ENCODE measurements at regions not wholly inside any gene's neighbourhood (a gene's known extent, or its start where the extent isn't known, plus 50 kb on each side); places are given as distances from the start of the nearest gene placed in this dataset.

GRCh38 chr3:104614564-104614963, 752.1 kb upstream of the ALCAM start:
- DNase-seq (ENCODE audit: low read depth in 2 of 2), result no peak

- no peak for DNase-seq (ENCODE audit: low read depth in 2 of 2)
Measured at GRCh38 chr3:104628185-104628789, 738.4 kb upstream of the ALCAM start.

- DNase-seq (ENCODE audit: low read depth in 2 of 2), result no peak
Measured at GRCh38 chr3:104629038-104629437, 737.7 kb upstream of the ALCAM start.

GRCh38 chr3:104631254-104631653, 735.5 kb upstream of the ALCAM start:
- no peak for DNase-seq (ENCODE audit: low read depth in 2 of 2)

- no peak for DNase-seq (ENCODE audit: low read depth in 2 of 2)
Measured at GRCh38 chr3:104632521-104632920, 734.2 kb upstream of the ALCAM start.

- DNase-seq (ENCODE audit: low read depth in 2 of 2), result no peak
Measured at GRCh38 chr3:104632947-104633346, 733.8 kb upstream of the ALCAM start.

- no peak for DNase-seq (ENCODE audit: low read depth in 2 of 2)
Measured at GRCh38 chr3:104635872-104636580, 730.7 kb upstream of the ALCAM start.

- DNase-seq (ENCODE audit: low read depth in 2 of 2), result no peak
Measured at GRCh38 chr3:104642827-104643226, 723.9 kb upstream of the ALCAM start.

DNA sequence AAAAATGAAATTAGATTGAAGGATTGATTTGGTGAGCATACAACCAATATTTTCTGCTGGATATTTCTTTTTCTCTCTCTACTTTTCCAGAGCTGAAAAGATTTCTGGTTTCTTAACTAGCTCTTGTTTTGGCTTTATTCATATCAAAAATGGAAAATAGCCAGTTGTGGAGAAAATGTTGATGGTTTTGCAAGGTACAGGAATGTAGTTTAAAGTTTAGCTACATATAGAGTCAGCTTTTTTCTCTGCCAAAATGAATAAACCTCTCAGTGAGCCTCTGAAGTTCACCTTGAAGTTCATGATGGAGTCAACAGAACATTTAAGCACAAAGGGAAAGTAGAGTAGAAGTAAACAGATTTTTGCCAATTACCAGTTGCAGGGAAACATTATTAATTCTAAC, 720.5 kb upstream of the ALCAM start:
- no peak for DNase-seq (ENCODE audit: low read depth in 2 of 2)

- DNase-seq (ENCODE audit: low read depth in 2 of 2), result no peak
Measured at GRCh38 chr3:104648823-104649222, 717.9 kb upstream of the ALCAM start.

DNA sequence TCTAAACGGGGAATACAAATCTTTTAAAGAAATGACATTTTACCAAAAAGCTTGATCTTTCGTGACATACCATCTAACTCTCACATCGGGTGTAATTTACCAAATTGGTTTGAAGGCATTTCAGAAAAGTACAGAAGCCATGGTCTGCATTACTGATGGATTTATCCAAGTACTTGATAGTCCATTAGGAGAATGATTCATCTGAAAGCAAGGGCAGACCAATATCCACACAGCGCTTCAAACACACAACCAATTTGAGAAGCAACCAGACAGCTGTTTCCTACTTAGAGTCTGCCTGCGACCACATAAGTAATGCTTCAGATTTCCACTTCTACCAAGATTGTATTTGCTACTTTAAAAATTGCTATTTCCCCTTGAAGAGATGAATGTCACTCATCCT, 697.6 kb upstream of the ALCAM start:
- no peak for DNase-seq (ENCODE audit: low read depth in 2 of 2)

- no peak for DNase-seq (ENCODE audit: low read depth in 2 of 2)
Measured at GRCh38 chr3:104672331-104672730, 694.4 kb upstream of the ALCAM start.

DNA sequence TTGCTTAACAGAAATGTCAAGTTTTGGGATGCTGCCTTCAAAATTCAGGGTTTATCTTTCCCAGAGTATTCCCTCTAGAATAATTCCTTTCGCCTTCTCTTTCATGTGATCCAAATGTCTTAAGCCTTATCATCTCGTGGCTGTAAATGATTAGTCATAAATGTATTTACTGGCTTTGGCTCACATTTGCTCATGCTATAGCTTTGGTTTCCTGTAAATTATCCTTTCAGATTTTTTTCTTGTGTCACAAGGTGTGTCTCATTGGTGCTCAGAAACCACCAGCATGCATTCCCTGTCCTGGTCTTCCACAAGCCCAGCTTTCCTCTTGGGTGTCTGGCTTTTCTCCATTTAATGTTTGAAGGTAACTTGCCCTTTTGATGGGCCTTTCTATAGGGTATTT, 692.7 kb upstream of the ALCAM start:
- DNase-seq (ENCODE audit: low read depth in 2 of 2), result no peak

- no peak for DNase-seq (ENCODE audit: low read depth in 2 of 2)
Measured at GRCh38 chr3:104676241-104676640, 690.5 kb upstream of the ALCAM start.

DNA sequence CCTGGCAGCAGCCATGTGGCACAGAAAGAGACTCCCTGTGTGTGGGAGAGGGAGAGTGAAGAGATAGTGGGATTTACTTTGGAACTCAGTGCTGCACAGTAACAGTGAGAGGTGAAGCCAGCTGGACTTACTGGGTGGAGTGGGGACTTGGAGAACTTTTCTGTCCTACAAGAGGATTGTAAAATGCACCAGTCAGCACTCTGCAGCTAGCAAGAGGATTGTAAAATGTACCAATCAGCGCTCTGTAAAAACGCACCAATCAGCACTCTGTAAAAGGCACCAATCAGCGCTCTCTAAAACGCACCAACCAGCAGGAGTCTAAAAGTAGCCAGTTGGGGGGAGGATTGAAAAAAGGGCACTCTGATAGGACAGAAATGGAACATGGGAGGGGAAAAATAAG, 688.8 kb upstream of the ALCAM start:
- no peak for DNase-seq (ENCODE audit: low read depth in 2 of 2)

DNA sequence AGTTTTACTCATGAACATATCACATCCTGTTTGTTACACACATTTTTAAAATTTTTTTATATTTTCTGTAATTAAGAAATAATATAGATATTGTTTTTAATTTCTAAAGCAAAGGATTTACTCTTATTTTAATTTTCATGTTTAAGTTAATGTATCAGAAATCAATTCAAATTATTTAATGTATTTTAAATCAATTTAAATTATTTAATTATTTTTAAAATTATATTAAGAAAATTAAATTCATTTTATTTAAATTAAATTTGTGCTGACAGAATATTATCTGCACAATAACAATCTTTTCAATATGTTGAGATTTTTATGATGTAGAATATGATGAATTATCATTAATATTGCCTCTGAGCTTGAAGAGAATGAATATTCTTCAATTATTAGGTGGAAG, 681.2 kb upstream of the ALCAM start:
- no peak for DNase-seq (ENCODE audit: low read depth in 2 of 2)

DNA sequence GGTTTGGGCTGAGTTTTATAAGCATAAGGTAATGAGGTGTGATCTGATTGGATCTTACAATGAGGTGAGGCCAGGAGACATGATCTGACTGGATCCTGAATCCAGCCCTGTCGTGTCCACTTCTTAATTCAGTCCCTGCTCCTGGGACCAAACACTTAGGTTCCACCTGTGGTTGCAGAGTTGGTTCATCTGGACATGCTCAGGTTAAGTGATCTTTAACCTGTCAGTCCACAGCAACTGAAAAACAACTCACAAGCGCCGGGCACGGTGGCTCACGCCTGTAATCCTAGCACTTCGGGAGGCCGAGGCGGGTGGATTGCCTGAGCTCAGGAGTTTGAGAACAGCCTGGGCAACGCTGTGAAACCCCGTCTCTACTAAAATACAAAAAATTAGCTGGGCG, 679.3 kb upstream of the ALCAM start:
- no peak for DNase-seq (ENCODE audit: low read depth in 2 of 2)

DNA sequence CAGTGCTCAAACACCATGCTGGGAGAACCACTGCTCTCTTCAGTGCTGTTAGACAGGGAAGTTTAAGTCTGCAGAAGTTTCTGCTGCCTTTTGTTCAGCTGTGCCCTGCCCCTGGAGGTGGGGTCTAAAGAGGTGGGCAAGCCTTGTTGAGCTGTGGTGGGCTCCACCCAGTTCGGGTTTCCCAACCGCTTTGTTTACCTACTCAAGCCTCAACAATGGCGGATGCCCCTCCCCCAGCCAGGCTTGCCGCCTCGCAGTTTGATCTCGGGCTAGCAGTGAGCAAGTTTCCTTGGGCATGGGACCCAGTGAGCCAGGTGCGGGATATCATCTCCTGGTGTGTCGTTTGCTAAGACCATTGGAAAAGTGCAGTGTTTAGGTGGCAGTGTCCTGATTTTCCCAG, 670.2 kb upstream of the ALCAM start:
- DNase-seq (ENCODE audit: low read depth in 2 of 2), result no peak

- no peak for DNase-seq (ENCODE audit: low read depth in 2 of 2)
Measured at GRCh38 chr3:104711406-104711805, 655.3 kb upstream of the ALCAM start.

DNA sequence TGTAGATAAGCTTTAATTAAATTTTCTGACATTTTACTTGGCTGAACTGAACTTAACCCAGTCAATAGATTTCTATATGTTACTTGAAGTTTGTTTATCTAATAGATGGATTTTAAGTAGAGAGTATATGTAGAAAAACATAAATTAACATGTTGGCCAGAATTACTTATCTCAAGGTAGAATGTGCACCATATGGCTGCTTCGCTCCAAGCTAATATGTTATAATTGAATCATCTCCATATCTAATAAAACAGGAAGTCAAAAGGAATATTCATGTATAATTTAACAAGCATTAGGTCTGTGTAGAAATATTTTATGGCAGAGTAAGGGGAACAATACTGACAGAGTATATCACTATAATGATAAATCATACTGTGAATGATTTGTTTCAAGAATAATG, 650.7 kb upstream of the ALCAM start:
- no peak for DNase-seq (ENCODE audit: low read depth in 2 of 2)

GRCh38 chr3:104717828-104718196, 648.9 kb upstream of the ALCAM start:
- DNase-seq (ENCODE audit: low read depth in 2 of 2), result no peak

- DNase-seq (ENCODE audit: low read depth in 2 of 2), result no peak
Measured at GRCh38 chr3:104723000-104723399, 643.7 kb upstream of the ALCAM start.

DNA sequence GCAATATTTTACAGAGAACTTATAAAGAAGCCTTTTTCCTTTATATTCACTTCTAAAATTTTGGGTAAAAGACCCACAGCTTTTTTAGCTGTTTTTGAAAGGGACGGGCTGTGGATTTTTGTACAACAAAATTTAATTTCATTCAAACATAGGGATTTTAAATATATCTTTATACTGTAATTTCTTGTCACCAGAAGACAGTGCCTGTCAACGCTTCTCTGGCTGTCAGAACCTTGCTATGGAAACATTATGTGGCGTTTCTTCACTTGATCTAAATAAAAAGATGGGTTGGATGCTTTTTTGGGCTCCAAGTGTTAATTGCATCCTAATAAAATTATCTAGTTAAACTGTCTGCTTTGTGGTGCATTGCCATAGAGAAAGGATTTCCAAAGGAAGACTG, 635.6 kb upstream of the ALCAM start:
- DNase-seq (ENCODE audit: low read depth in 2 of 2), result no peak

GRCh38 chr3:104734627-104735026, 632.1 kb upstream of the ALCAM start:
- no peak for DNase-seq (ENCODE audit: low read depth in 2 of 2)
